ENCODE measurements at regions not wholly inside any gene's neighbourhood (a gene's known extent, or its start where the extent isn't known, plus 50 kb on each side); places are given as distances from the start of the nearest gene placed in this dataset.

- ChIA-PET CTCF (ENCODE audit: partially characterized antibody) (interaction anchor here (0.7 to 2.2 kb wide), 5 partner anchors 64 to 1532 kb away, joined by 3 to 6 read pairs (median 3); no protein-coding TSS in a partner anchor), POLR2A (ENCODE audit: partially characterized antibody) (no interaction called here)
- WGBS, 2 experiments (ENCODE audit: extremely low coverage in 1 of 2, insufficient coverage in 1 of 2, insufficient read length in 1 of 2, insufficient replicate concordance in 2 of 2, low coverage in 1 of 2, low lambda C conversion rate in 2 of 2, missing lambda C conversion rate in 1 of 2): 96% methylated on average over 4 of the region's 4 CpGs; no CpG with 5 or more reads in 1 of the 2 experiments
- no peak overlapping the region for H3K4ac ChIP-seq (replicated peaks; ENCODE audit: insufficient read length, low read depth, low read length)
- no peak overlapping the region for H2AFZ ChIP-seq (ENCODE audit: low read length)
- H3K36me3 ChIP-seq (ENCODE audit: control insufficient read depth in 2 of 4, insufficient read depth in 4 of 4, low read length in 3 of 4): no peaks in the 10 kb centered on the region
- no peaks in the 10 kb centered on the region for H3K79me1 ChIP-seq (ENCODE audit: low read depth, low read length)
- no peak overlapping the region for H2BK5ac ChIP-seq (ENCODE audit: low read depth, low read length)
- FAIRE-seq (no peak), DNase-seq (ENCODE audit: low read depth in 1 of 2, low spot score in 2 of 2) (no peak)
- no peaks in the 10 kb centered on the region for H3K79me2 ChIP-seq (ENCODE audit: control insufficient read depth in 1 of 2, insufficient read depth in 2 of 2, low read length in 2 of 2)
- no peaks in the 10 kb centered on the region for H4K20me1 ChIP-seq (replicated peaks in 1 of 2; ENCODE audit: control insufficient read depth in 1 of 2, insufficient read depth in 2 of 2, low read length in 2 of 2)
- H2AK5ac ChIP-seq (ENCODE audit: low read depth, low read length): no peak overlapping the region
- H2BK20ac ChIP-seq (ENCODE audit: low read length): no peak overlapping the region
- no peak overlapping the region for H4K91ac ChIP-seq (replicated peaks; ENCODE audit: insufficient read length, low read length)
- no peaks in the 10 kb centered on the region for H3K23me2 ChIP-seq (ENCODE audit: low read depth, low read length)
- no peak overlapping the region for H2BK12ac ChIP-seq (ENCODE audit: low read depth, low read length)
- H3K14ac ChIP-seq (ENCODE audit: insufficient read length): no peak overlapping the region
- no peak overlapping the region for H4K8ac ChIP-seq (ENCODE audit: extremely low read depth, insufficient read depth, low read length)
- H3K4me3 ChIP-seq (ENCODE audit: extremely low read depth in 1 of 4, insufficient read depth in 2 of 4, low read depth in 3 of 4, low read length in 4 of 4): no peak overlapping the region
- no peak overlapping the region for H2BK120ac ChIP-seq (replicated peaks; ENCODE audit: low read depth, low read length)
- no peak overlapping the region for H2BK15ac ChIP-seq (ENCODE audit: low read length)
- H3K9me3 ChIP-seq (ENCODE audit: insufficient read depth in 2 of 2, low read depth in 1 of 2, low read length in 1 of 2): no peaks in the 10 kb centered on the region
- H3K18ac ChIP-seq (ENCODE audit: extremely low read depth, low read length): no peak overlapping the region
- H3K9ac ChIP-seq (replicated peaks in 1 of 4; ENCODE audit: extremely low read depth in 1 of 4, low read depth in 3 of 4, low read length in 3 of 4): no peak overlapping the region
- no peaks in the 10 kb centered on the region; a peak in 1 of 7 replicates for H3K27me3 ChIP-seq (replicated peaks in 1 of 4; ENCODE audit: control insufficient read depth in 3 of 4, extremely low read depth in 1 of 4, insufficient read depth in 3 of 4, low read length in 3 of 4)
- no peak overlapping the region for H3K4me2 ChIP-seq (ENCODE audit: insufficient read depth in 1 of 2, low read depth in 2 of 2, low read length in 2 of 2)
- H3K23ac ChIP-seq (ENCODE audit: insufficient read length): no peak overlapping the region
- no peak overlapping the region for H4K5ac ChIP-seq (ENCODE audit: insufficient read length, low read depth, low read length)
- H3K27ac ChIP-seq (ENCODE audit: low read depth, low read length): no peak overlapping the region
- H3K4me1 ChIP-seq (replicated peaks in 1 of 4; ENCODE audit: control insufficient read depth in 3 of 4, insufficient read depth in 4 of 4, low read length in 3 of 4): peaks cover 0 to 5% (median 0%) of the 10 kb centered on the region in 4 experiments; a peak in 1 of 7 replicates
- no peak overlapping the region for H3K56ac ChIP-seq (replicated peaks; ENCODE audit: insufficient read length, low read depth, low read length)
These were observed 131.5 kb upstream of the SATB1 start for GRCh38 chr3:18556503-18557135.

Data from H1 (cell line).